Neuron (in vitro differentiated cells): ENCODE measurements at regions not wholly inside any gene's neighbourhood (a gene's known extent, or its start where the extent isn't known, plus 50 kb on each side); places are given as distances from the start of the nearest gene placed in this dataset.

Source experiments
- H2AFZ ChIP-seq: one replicate; pipeline ENCODE4 v1.6.1; 2013; ENCODE audit warnings: low read depth, mild to moderate bottlenecking, inconsistent platforms, low read length, moderate library complexity
- H3K27me3 ChIP-seq: one replicate; pipeline ENCODE4 v1.6.1; 2013; ENCODE audit warnings: low read length; ENCODE audit not compliant: insufficient read depth
- H3K36me3 ChIP-seq: one replicate; pipeline ENCODE4 v1.6.1; 2013; ENCODE audit warnings: low read length; ENCODE audit not compliant: insufficient read depth
- H3K4me1 ChIP-seq: one replicate; pipeline ENCODE4 v1.6.1; 2013; ENCODE audit warnings: low read length; ENCODE audit not compliant: insufficient read depth
- H3K4me3 ChIP-seq: 2 replicates; pipeline ENCODE4 v1.5.1; 2013; ENCODE audit warnings: mild to moderate bottlenecking, low read length, moderate library complexity
- H3K9me3 ChIP-seq: one replicate; pipeline ENCODE4 v1.6.1; 2013; ENCODE audit warnings: low read length

DNA sequence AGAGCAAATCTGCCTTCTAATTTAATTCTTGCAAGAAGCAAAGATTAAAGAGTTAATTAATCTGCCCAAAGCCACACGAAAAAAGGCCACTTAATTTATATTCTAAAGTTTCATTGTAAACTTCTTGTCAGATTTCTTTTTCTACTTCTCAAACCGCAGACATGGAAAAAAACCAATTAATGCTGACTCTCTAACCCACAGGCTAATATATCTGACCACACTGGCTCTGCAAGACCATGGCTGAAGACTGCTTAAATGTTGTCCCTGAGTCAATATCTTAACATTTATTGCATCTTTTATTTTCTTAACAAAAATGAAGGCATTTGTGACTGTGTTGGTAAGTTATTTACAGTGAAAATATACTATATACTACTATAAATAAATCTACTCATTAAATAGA lies 234.0 kb upstream of the SP8 start:
- Histone ChIP-seq H2AFZ (no peak overlapping the region), H3K4me3 (no peak overlapping the region), H3K36me3 (no peaks in the 10 kb centered on the region), H3K9me3 (peaks cover 5% of the 10 kb centered on the region), H3K27me3 (no peaks in the 10 kb centered on the region), H3K4me1 (peaks cover 10% of the 10 kb centered on the region)

DNA sequence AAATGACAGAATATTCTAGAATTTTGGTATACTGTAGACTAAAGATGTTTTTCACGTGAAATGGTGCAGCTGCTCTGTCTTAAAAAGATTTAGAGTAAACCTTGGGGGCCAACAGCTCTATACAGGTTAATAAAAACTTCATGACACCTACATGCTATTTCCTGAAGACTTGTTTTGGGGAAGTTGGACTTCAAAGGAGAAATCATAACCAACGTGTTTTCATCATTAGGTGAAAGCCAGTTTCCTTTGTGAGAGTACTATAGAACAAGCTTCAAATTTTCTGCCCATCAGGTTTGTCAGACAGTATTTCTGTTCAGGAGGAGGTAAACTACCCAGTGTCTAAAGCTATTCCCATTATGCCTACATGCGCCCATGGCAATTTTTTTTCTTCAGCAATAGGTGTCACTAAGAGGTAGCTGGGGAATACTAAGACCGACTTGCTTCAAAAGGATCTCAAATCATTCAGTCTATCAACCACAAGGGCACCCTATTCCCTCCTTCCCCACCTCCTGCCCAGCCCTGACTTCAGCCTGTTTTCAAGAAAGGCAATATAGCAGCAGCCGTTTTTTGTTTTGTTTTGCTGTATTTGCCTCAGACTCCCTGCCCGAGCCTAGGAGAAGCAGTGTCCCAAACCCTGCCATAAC lies 237.3 kb upstream of the SP8 start:
- Histone ChIP-seq H3K4me3 (no peak overlapping the region), H3K36me3 (no peaks in the 10 kb centered on the region), H3K4me1 (peaks cover 39% of the 10 kb centered on the region), H3K27me3 (no peaks in the 10 kb centered on the region), H3K9me3 (no peaks in the 10 kb centered on the region), H2AFZ (no peak overlapping the region)

- Histone ChIP-seq H3K27me3 (no peaks in the 10 kb centered on the region), H3K36me3 (no peaks in the 10 kb centered on the region), H3K9me3 (no peaks in the 10 kb centered on the region), H2AFZ (no peak overlapping the region), H3K4me1 (peaks cover 44% of the 10 kb centered on the region), H3K4me3 (no peak overlapping the region)
Observed at GRCh38 chr7:21024485-21024867, 237.8 kb upstream of the SP8 start.

DNA sequence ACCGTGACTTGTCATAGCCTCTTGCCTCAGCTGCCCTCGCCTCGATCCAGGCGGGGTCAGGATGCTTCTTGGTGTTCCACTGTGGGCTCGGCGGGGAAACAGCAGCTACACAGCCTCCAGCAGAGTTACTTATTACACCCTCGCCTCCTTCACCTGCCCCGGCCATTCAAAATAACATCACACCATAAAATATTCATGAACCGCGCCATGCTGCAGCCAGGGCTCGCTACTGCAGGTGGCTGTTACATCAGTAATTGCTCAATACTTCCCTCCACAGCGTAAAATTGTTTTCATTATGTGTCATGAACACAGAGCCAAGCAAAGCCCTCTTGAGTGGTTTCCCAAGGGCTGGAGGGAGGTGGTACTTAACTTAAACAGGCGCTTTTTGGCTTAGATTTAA lies 241.5 kb upstream of the SP8 start:
- Histone ChIP-seq H3K27me3 (no peaks in the 10 kb centered on the region), H3K9me3 (no peaks in the 10 kb centered on the region), H3K4me1 (peaks cover 79% of the 10 kb centered on the region), H2AFZ (peak overlapping the region; percentile 70), H3K4me3 (peak overlapping the region; percentile 28), H3K36me3 (no peaks in the 10 kb centered on the region)

DNA sequence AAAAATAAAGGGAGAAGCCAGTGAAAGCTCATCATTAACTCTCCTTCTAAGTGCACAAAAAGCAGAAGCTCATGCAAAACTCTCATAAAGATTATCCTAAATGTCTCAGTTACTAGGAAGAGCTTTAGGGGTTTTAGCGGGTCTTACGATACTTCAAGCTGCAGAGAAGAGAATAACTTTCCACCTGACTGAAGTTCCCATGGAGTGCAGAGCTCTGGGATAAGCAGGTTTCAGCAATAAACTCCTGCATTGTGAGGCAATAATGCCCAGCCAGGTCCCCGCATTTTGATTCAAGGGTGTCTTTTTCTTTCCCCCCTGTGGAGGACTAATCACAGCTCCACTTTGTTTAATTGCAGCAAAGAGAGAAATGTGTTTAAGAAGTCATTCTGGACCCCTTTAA lies 241.9 kb upstream of the SP8 start:
- Histone ChIP-seq H3K27me3 (no peaks in the 10 kb centered on the region), H2AFZ (no peak overlapping the region), H3K4me1 (peaks cover 79% of the 10 kb centered on the region), H3K4me3 (peak overlapping the region; percentile 28), H3K36me3 (no peaks in the 10 kb centered on the region), H3K9me3 (no peaks in the 10 kb centered on the region)

GRCh38 chr7:21029006-21029405 lies 242.3 kb upstream of the SP8 start:
- Histone ChIP-seq H3K4me1 (peaks cover 79% of the 10 kb centered on the region), H3K9me3 (no peaks in the 10 kb centered on the region), H3K36me3 (no peaks in the 10 kb centered on the region), H3K27me3 (no peaks in the 10 kb centered on the region), H2AFZ (no peak overlapping the region), H3K4me3 (peak overlapping the region; percentile 28)

DNA sequence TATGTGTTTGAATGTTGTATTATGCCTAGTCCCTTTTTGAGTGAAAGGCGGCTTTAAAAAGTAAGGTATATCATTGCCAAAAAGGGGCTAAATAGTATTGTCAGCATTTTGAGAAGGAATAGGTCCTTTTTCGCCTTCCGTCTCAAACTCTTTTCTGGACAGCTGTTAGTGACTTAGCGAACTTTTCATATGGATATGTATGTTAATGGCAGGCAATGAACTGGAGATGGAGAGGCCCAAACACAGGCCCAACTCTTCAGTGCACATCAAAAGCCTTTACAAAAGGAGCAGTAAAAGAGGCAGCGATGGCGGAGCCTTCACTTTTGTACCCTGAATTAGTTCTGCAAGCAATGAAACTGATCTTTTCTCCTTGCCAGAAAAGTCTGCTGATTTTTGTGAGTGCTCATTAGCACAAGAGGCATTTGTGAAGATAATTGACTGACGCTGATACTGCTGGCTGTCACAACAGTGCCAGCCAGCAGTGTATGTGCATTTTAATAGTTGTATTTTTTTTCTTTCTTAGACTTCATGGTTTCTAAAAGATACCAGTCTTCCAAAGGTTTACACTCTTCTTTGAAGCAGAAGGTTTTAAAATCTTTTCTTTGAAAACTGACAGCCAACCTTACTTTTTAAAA lies 243.7 kb upstream of the SP8 start:
- Histone ChIP-seq H3K9me3 (no peaks in the 10 kb centered on the region), H3K4me1 (peaks cover 69% of the 10 kb centered on the region), H3K36me3 (no peaks in the 10 kb centered on the region), H3K4me3 (no peak overlapping the region), H3K27me3 (no peaks in the 10 kb centered on the region), H2AFZ (no peak overlapping the region)

DNA sequence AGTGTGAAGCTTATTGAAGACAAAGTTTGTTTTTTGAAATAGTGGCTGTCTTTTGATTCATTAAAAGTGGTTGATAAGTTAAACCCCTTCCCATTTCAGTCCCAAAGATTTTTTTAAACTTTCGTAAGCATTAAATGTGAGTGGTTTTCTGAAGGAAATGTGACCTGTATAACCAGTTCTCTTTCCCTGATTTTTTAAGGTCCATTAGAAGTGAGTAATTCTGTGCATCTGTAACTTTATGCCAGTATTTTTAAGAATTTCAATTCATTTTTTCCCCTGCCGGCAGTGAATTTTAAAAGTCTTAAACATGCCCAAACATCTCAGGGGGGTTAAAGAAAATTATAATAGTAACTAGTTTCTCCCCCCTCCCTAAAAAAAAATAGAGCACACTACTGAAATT lies 254.6 kb upstream of the SP8 start:
- Histone ChIP-seq H3K4me1 (peaks cover 61% of the 10 kb centered on the region), H2AFZ (no peak overlapping the region), H3K36me3 (no peaks in the 10 kb centered on the region), H3K4me3 (no peak overlapping the region), H3K27me3 (no peaks in the 10 kb centered on the region), H3K9me3 (no peaks in the 10 kb centered on the region)

GRCh38 chr7:21041666-21042065 lies 255.0 kb upstream of the SP8 start:
- Histone ChIP-seq H3K4me3 (no peak overlapping the region), H2AFZ (no peak overlapping the region), H3K4me1 (peaks cover 65% of the 10 kb centered on the region), H3K36me3 (no peaks in the 10 kb centered on the region), H3K27me3 (no peaks in the 10 kb centered on the region), H3K9me3 (no peaks in the 10 kb centered on the region)

- H3K9me3 ChIP-seq: no peaks in the 10 kb centered on the region
- H2AFZ ChIP-seq: no peak overlapping the region
- no peak overlapping the region for H3K4me3 ChIP-seq
- no peaks in the 10 kb centered on the region for H3K36me3 ChIP-seq
- H3K4me1 ChIP-seq: peaks cover 69% of the 10 kb centered on the region
- no peaks in the 10 kb centered on the region for H3K27me3 ChIP-seq
Observed at GRCh38 chr7:21044384-21044783, 257.7 kb upstream of the SP8 start.

- H3K27me3 ChIP-seq: no peaks in the 10 kb centered on the region
- no peaks in the 10 kb centered on the region for H3K36me3 ChIP-seq
- H3K4me3 ChIP-seq: no peak overlapping the region
- H3K4me1 ChIP-seq: peaks cover 65% of the 10 kb centered on the region
- H2AFZ ChIP-seq: no peak overlapping the region
- H3K9me3 ChIP-seq: no peaks in the 10 kb centered on the region
Observed at GRCh38 chr7:21044913-21045568, 258.4 kb upstream of the SP8 start.

GRCh38 chr7:21051865-21052264 lies 265.2 kb upstream of the SP8 start:
- H3K4me3 ChIP-seq: no peak overlapping the region
- H3K4me1 ChIP-seq: peaks cover 20% of the 10 kb centered on the region
- no peaks in the 10 kb centered on the region for H3K9me3 ChIP-seq
- no peaks in the 10 kb centered on the region for H3K36me3 ChIP-seq
- no peaks in the 10 kb centered on the region for H3K27me3 ChIP-seq
- H2AFZ ChIP-seq: no peak overlapping the region

GRCh38 chr7:21054427-21055112 lies 267.9 kb upstream of the SP8 start:
- Histone ChIP-seq H3K4me3 (no peak overlapping the region), H3K4me1 (peaks cover 18% of the 10 kb centered on the region), H3K36me3 (no peaks in the 10 kb centered on the region), H2AFZ (no peak overlapping the region), H3K27me3 (no peaks in the 10 kb centered on the region), H3K9me3 (peaks cover 9% of the 10 kb centered on the region)
